ENCODE measurements at regions not wholly inside any gene's neighbourhood (a gene's known extent, or its start where the extent isn't known, plus 50 kb on each side); places are given as distances from the start of the nearest gene placed in this dataset.

DNA sequence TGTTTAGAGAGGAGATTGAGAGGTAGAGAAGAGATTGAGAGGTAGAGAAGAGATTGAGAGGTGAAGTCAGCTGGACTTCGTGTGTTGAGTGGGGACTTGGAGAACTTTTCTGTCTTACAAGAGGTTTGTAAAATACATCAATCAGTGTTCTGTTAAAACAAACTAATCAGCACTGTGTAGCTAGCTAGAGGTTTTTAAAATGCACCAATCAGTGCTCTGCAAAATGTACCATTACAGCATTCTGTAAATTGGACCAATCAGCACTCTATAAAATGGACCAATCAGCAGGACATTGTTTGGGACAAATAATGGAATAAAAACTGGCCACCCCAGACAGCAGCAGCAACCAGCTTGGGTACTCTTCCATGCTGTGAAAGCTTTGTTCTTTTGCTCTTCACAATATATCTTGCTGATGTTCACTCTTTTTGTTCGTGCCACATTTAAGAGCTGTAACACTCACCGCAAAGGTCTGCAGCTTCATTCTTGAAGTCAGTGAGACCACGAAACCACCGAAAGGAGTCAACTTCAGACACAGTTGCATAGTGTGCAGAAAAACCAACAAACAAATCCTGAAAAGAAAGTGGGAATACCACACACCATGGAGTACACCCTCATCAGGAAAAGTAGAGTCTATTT lies 366.9 kb upstream of the HSFY2 start:
- DNase-seq = no peak

DNA sequence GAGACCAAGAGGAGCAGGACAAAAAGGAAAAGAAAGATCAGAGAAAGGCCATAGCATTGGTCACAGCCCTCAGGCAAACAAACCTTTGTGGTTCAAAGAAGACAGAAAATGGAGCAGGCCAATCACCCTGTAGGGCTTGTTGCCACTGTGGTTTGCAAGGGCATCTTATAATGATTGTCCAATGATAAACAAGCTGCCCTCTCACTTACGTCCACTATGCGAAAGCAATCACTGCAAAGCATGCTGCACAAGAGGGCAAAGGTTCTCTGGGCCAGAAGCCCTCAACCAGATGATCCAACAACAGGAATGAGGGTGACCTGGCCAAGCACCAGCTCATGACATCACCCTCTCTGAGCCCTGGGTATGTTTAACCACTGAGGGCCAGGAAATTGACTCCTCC lies 360.9 kb upstream of the HSFY2 start:
- DNase-seq = no peak

DNA sequence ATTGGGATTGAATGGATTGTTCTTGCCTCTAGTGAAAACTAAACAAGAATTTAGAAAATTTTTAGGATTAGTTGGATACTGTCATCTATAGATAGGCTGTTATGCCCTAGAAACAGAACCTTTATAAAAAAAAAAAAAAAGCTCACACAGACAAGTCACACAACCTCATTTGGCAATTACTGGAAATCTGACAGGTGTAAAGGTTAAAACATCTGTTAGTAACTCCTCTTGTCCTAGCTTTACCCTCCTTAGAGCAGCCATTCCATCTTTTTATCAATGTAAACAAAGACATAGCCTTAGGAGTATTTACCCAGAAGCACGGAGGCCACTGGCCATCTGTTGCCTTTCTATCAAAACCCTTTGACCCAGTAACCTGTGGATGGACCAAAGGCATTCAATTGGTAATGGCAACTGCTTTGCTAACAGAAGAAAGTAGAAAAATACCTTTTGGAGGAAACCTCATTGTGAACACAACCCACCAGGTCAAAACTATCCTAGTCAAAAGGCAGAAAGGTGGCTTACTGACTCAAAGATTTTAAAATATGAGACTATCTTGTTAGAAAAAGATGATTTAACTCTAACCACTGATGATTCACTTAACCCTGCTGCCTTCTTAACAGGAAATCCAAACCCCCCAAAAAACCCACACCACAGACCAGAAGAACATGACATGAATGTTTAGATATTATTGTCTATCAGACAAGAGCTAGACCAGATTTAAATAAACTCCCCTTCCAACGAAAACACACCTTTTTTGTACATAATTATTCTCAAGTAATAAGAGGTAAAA lies 357.2 kb upstream of the HSFY2 start:
- no peak for DNase-seq

DNA sequence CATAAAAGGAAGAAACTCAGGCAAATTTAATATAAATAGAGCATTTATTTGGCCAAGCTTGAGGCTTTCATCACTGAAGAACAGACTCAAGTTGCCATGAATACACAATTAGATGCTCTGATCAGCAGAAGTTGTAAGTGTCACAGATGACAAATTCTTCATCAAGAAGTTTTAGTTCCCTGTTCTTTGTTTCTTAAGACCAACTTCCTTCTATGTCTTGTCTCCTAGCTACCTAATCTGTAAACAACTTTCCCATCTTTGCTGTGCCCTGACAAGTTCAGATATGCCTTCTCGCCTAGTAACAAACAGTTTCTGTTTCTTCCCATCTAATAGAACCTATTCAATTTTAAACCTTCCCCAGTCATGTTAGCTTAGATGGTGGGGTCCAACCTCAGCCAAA lies 353.4 kb upstream of the HSFY2 start:
- DNase-seq = peak in 1 of 2 donors; percentile 7

DNA sequence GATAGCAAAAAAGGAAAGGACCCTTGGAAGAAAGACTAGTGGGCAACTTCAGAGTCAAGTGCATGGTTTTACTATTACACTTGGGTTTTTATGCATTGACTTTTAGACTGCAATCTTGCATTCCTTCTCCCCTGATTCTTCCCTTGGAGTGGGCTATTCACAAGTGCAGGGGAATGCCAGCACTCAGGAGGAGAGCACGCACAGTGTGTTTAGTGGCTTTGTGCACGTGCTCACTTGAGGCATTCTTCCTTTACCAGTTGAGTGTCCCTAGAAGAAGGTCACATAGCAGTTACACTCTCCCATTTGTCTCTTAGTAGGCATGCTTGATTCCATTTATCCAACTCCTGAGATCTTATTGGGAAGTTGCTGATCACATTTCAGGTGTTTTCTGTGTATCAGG lies 351.1 kb upstream of the HSFY2 start:
- no peak for DNase-seq

DNA sequence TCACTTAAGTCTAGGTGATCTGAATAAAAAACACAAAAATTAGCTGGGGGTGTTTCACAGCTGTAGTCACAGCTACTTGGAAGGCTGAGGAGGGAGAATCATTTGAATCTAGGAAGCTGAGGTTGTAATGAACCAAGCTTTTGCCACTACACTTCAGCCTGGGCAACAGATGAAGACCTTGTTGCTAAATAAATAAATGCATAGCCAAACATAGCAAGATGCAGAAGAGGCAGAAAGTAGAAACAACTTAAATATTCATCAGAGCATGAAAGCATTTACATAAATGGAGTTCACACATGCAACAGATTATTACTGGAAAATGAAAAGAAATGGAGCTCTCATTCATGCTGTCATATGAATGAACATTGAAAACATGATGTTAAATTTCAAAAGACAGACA lies 348.9 kb upstream of the HSFY2 start:
- no peak for DNase-seq

DNA sequence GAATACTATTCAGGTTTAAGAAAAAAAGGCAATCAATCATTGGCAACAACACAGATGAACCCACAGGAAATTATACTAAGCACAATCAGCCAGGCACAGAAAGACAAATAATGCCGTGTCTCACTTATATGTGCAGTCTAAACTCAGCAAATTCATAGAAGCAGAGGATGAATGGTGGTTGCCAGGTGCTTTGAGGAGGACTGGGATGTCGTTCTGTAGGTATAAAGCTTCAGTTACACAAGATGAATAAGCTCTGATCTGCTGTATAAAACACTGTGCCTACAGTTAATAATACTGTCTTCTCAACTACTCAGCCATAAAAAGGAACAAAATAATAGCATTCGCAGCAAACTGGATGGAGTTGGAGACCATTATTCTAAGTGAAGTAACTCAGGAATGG lies 324.8 kb upstream of the HSFY2 start:
- no peak for DNase-seq

DNA sequence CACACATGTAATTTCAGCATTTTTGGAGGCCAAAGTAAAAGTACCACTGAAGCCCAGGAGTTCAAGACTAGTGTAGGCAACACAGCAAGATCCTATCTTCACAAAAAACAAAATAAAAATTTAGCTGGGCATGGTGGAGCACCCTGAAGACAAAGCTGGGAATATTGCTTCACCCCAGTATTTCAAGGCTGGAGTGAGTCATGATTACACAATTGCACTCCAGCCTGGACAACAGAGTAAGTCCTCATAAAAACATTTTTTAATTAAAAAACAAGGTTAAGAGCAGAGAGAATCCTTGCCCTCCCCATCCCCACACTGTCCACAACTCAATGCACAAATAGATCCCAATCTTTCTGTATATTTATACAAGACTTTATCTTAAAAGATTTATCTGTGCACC lies 321.9 kb upstream of the HSFY2 start:
- peak; percentile 7 to 22 for DNase-seq

DNA sequence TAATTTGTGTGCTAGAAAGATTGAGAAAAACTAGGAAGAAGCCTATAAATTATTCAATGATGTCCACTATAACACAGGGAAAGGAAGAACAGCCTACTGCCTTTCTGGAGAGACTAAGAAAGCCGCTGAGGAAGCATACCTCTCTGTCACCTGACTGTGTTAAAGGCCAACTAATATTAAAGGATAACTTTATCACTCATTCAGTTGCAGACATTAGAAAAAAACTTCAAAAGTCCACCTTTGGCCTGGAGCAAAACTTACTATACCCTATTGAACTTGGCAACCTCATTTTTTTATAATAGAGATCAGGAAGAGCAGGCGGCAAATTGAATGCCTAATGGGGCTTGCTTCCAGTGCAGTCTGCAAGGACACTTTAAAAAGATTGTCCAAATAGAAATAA lies 309.5 kb upstream of the HSFY2 start:
- DNase-seq = no peak

DNA sequence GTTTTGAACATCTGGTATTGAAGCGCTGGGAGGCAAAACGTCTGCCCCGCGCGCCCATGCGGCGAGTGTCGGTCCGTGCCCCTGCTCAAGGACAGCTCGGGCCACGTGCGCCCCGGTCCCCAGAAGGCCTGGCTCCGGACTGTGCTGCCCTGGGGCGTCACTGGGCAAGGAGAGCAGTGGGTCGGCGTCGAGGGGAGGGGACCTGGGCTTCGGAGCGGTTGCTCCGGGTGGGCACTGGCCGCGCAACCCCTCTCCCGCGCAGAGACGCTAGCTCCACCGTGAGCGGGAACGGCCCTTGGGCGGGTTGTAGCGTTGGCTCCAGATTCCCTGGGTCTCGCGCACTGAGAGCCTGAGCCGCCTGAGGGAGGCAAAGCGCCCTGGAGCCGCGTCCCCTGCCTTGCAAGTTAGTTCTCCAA lies 304.2 kb upstream of the HSFY2 start:
- peak; percentile 2 to 26 for DNase-seq

DNA sequence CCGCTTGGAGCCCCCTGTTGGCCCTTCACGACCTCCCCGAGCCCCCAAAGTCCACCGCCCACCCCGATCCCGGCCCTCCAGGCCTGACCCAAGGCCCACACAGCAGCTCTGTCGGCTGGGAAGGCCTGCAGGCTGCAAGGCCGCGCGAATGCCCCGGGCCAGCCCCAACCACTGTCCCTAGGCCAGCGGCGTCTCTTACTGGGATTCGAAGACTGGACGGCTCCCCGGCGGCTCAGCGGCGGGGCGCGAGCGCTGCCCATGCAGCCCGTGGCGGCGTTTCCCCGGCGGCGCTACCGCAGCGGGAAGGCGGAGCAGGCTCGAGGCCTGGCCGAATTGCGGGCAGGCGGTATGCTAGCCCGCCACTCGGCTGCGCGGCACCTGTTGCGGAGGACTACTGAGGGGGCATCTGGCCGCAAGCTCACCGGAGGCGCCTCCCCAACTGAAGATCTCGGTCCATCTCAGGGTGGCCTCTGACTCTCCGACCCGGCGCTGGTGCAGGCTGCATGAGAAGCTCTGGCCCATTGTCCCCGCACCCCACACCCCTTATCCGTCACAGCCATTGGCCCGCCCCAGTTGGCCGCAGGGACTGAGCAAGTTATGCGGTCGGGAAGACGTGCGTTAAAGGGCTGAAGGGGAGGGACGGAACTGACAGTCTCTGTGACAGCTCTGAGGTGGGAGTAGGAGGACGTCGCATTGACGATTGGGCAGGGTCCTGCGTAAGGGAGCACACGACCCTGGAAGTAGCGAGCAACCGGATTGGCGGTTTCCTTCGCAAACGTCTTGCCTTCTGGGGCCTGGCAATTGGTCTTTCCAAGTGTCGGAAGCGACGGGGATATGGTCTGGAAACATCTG lies 303.5 kb upstream of the HSFY2 start:
- peak; percentile 77 to 89 for DNase-seq

DNA sequence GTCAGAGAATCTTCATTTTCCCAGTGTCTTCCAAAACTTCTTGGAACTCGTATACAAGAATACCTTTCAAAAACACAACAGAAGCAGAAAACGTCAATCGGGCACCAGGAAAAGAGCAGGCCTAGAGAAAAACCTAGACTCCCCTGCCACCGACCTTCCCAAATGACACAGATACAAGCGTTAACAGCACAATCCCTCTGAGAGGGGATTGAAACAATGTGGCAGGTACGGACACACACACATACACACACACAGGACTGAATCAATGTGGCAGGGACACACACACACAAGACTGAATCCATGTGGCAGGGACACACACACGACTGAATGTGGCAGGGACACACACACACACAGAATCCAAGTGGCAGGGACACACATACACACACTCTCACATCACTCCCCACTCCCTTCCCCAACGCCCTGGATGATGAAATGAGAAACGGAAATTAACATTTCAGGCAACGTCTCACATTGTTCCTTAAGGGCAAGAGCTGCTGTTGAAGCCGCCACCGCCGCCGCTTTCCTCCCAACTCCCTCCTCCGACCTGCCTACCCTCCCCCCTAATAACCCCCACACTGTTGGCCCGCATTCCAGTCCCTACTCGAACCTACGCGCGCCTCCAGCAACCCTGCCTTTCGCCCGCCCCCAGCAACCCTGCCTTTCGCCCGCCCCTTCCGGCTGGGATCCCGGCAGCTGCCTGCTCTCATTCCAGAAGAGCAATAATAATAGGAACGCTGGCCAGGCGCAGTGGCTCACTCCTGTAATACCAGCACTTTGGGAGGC lies 302.1 kb upstream of the HSFY2 start:
- DNase-seq = peak; percentile 48 to 55

DNA sequence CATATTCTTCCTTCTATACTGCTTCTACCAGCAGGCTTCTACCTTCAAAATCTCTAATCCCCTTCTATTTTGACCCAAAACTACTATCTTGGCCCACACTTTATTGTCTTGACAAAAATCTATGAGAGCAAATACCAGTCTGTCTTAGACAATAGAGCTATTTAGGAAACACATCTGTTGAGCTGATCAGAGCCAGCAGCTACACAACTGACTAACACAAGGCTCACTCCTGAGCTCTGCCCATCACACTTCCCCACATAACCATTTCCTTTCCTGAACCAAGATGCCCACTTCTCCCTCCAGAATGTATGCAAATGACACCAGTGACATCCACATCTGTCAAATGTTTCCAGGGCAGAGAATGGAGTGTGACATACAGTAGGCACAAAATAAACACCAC lies 293.9 kb upstream of the HSFY2 start:
- no peak for DNase-seq

DNA sequence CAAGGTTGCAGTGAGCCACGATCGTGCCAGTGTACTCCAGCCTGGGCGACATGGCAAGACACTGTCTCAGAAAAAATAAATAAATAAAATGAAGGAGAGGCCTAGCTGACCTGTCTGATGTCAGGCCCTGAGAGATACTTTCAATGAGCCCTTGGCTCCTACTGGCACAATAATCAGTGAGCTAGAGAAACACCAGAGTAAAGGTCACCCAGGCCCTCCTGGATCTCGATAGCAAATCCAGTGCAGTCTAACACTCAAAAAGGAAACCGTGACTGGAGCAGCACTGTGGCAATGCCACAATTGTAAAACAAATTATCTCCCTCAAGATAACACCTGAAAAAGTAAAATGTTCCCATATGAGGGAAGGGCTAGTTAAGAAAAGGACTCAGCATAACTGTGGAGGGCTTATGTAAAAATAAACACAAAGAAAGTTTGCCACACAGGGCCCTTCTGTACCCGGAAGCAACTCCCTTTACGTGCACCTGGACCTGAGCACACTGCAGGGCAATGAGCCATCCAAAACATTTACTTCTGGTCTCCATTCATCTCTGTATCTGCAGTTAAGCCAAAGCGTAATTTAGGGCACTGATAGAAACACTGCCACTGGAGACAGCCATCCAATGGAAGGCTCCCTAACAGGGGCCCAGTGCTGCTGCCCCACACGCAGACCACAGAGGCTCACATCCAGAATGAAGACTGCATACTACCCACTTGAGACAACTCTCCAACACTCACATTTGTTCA lies 293.1 kb upstream of the HSFY2 start:
- DNase-seq = no peak

DNA sequence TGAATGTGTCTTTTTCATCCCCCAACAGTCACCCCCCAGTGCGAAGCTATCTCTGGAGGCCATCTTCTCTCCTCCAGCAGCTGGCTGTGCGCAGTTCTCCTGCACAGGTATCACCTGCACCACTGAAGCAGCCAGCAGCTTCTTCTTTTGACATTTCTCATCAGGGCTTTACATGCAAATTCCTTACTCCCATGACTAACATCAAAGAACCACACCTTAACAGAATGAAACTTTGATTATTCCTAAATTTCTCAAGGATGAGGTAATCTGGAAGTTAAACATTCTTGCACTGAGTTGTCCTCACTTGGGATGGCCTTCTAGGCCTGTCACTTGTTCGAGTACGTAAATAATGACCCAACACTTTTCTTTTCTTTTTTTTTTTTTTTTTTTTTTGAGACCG lies 291.6 kb upstream of the HSFY2 start:
- no peak for DNase-seq

DNA sequence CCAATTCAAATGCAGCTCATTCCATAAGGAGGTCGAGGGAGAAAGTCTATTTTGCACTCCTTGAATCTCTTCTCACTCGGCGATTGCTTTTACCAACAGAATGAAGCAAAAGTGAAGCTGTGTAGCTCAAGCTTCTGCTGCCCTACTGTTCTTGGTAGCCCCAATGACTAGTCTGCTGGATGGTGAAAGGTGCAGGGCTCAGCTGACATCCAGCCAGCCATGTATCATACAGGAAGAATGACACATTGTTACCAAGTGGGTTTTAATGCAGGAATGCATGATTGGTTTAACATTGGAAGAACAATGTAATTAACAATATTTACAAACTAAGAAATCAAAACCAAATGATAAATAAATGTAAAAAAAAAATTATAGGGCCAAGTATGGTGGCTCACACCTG lies 286.2 kb upstream of the HSFY2 start:
- DNase-seq = peak in 1 of 2 donors; percentile 9

DNA sequence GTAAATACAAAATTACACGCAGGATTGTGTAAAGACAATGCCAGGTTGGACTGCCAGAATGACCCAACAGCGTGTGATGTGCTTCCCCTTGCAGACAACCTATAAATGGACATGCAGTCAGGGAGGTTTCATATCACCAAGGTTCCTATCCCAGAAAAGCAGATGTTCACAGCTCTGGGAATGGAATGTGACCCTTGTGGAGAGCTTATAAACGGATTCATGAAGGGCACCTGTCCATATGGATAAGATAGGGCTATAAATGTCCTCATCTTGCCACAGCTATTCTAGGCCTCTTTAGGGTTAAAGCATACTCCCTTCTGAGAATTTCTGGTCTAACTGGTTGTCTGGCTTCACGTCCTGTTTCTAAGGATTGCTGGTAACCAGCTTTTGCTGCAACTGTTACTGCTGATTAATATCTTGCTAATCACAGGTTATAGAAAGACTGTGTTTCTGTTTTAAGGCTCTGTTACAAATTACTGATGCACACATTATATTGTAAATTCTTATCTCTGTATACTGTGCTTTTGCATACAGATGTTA lies 285.4 kb upstream of the HSFY2 start:
- DNase-seq = peak in 1 of 2 donors; percentile 28

DNA sequence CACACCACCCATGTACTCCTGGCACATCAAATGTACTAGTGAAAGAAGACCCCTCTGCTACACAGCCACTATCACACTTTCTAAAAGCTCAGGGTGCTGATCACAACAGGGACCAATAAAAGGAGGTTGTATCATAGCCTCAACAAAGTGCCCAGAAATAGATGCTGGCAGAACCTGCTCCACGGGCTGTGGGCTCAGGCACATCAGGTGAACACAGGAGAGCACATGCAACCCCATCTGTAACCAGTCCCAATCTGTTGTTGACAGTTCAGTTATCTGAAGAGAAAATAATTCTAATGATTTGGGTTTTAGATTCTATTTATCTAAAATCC lies 282.6 kb upstream of the HSFY2 start:
- DNase-seq = no peak

DNA sequence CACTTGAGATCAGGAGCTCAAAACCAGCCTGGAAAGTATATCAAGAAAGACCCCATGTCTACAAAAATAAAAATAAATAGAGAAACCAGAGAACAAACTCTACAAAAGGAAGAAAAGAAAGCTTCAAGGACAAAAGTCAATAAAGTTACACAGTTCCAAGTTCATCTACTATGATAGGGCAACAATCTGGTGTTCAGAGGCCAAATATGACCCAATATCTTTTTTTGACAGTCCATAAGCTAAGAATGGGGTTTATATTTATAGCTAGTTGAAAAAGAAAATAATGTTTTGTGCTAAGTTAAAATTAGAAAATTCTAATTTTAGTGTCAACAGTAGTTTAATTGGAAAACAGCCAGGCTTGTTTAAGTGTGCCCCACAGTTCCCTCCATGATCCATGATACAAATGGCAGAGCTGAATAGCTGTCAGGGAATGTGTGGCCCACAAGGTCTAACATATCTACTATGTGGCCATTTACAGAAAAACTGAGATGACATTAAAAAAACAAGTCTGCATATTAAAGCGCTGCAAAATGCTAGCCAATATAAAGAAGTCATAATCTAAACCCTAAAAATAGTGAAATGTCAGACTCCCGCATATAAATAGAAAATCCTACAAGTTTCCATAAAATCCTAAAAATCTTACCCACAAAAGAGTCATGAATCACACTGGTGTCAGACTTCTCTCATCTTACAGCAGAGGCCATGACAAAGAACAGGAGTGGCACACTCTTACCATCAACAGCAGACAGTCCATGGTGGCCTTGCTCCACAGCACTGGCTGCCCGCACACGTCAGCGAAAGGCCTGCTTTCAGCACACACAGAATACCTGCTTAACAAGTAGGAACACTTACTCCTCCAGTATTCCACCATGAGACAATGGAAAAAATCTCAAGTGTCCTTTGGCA lies 281.9 kb upstream of the HSFY2 start:
- no peak for DNase-seq

DNA sequence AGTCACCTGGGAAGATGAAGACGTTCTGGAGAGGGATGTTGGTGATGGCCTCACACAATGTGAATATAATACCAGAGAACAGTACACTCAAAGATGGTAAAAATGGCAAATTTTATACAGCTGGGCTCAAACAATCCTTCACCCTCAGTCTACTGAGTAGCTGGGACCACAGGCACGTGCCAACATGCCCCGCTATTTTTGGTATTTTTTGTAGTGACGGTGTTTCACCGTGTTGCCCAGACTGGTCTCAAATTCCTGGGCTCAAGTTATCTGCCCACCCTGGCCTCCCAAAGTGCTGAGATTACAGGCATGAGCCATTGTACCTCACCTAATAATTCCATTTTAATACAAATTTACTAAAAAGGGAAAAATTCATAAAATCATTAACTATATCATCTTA lies 280.3 kb upstream of the HSFY2 start:
- no peak for DNase-seq

DNA sequence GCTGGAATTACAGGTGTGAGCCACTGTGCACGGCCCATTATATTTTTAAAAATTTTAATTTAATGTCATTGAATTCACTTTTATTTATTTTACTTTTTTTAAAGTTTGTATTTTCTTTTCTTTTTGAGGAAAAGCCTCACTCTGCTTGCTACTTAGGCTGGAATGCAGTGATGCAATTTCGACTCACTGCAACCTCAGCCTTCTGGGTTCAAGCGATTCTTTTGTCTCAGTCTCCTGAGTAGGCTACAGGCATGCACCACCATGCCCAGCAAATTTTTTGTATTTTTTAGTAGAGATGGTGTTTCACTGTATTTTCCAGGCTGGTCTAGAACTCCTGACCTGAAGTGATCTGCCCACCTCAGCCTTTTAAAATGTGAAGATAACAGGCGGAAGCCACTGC lies 277.5 kb upstream of the HSFY2 start:
- no peak for DNase-seq

All from inflammatory macrophage (primary cell).